H9 (cell line): ENCODE measurements at regions not wholly inside any gene's neighbourhood (a gene's known extent, or its start where the extent isn't known, plus 50 kb on each side); places are given as distances from the start of the nearest gene placed in this dataset.

Experiments used
- DNase-seq: peaks from one replicate; pipeline ENCODE4 v3.0.0-alpha.2; 2017
- H2AFZ ChIP-seq: one replicate; pipeline ENCODE4 v1.6.1; 2013; ENCODE audit warnings: mild to moderate bottlenecking, low read length, control low read depth, moderate library complexity
- H2AK5ac ChIP-seq: 2 replicates; pipeline ENCODE4 v1.6.1; 2013; ENCODE audit warnings: low read length, control low read depth, mixed read lengths; ENCODE audit not compliant: insufficient read length
- H2BK120ac ChIP-seq: one replicate; pipeline ENCODE4 v1.6.1; 2013; ENCODE audit warnings: low read depth, mild to moderate bottlenecking, low read length, control low read depth, inconsistent platforms; ENCODE audit not compliant: poor library complexity, severe bottlenecking
- H2BK12ac ChIP-seq: 2 replicates; pipeline ENCODE4 v1.6.1; 2013; ENCODE audit warnings: low read length, control low read depth, mixed read lengths, low read depth; ENCODE audit not compliant: insufficient read length
- H2BK15ac ChIP-seq: 2 replicates; pipeline ENCODE4 v1.6.1; 2013; ENCODE audit warnings: low read depth, low read length, control low read depth
- H2BK20ac ChIP-seq: one replicate; pipeline ENCODE4 v1.6.1; 2013; ENCODE audit warnings: low read depth, mild to moderate bottlenecking, low read length, control low read depth, inconsistent platforms; ENCODE audit not compliant: poor library complexity, severe bottlenecking
- H2BK5ac ChIP-seq: 2 replicates; pipeline ENCODE4 v1.6.1; 2013; ENCODE audit warnings: low read length, control low read depth, mixed read lengths; ENCODE audit not compliant: insufficient read length
- H3K14ac ChIP-seq: 2 replicates; pipeline ENCODE4 v1.6.1; 2013; ENCODE audit warnings: low read length, control low read depth; ENCODE audit not compliant: insufficient read depth
- H3K18ac ChIP-seq: 2 replicates; pipeline ENCODE4 v1.6.1; 2013; ENCODE audit warnings: low read depth, mild to moderate bottlenecking, mixed read lengths, low read length, control low read depth; ENCODE audit not compliant: insufficient read length
- H3K23ac ChIP-seq: 2 replicates; pipeline ENCODE4 v1.6.1; 2013; ENCODE audit warnings: low read length, control low read depth, mixed read lengths, low read depth; ENCODE audit not compliant: insufficient read length
- H3K23me2 ChIP-seq: 2 replicates; pipeline ENCODE4 v1.6.1; 2013; ENCODE audit warnings: low read depth, mild to moderate bottlenecking, mixed read lengths, low read length, control low read depth; ENCODE audit not compliant: insufficient read length, poor library complexity, severe bottlenecking
- H3K27ac ChIP-seq: 2 replicates; pipeline ENCODE4 v1.5.1; 2013; ENCODE audit warnings: low read length, control low read depth, mixed read lengths, low read depth; ENCODE audit not compliant: insufficient read length
- H3K27me3 ChIP-seq: 2 replicates; pipeline ENCODE4 v1.6.1; 2013; ENCODE audit warnings: low read length, control low read depth, inconsistent platforms; ENCODE audit not compliant: insufficient read depth
- H3K4ac ChIP-seq: 2 replicates; pipeline ENCODE4 v1.6.1; 2013; ENCODE audit warnings: low read depth, mild to moderate bottlenecking, control low read depth, inconsistent platforms, low read length, moderate library complexity
- H3K4me1 ChIP-seq: 2 replicates; pipeline ENCODE4 v1.6.1; 2013; ENCODE audit warnings: low read length, control low read depth, inconsistent platforms; ENCODE audit not compliant: insufficient read depth
- H3K4me2 ChIP-seq: 2 replicates; pipeline ENCODE4 v1.6.1; 2013; ENCODE audit warnings: low read length, control low read depth, mixed read lengths; ENCODE audit not compliant: insufficient read length, insufficient read depth
- H3K56ac ChIP-seq: 2 replicates; pipeline ENCODE4 v1.6.1; 2013; ENCODE audit warnings: low read depth, mild to moderate bottlenecking, mixed read lengths, low read length, control low read depth; ENCODE audit not compliant: insufficient read length
- H3K79me1 ChIP-seq: 2 replicates; pipeline ENCODE4 v1.6.1; 2013; ENCODE audit warnings: low read depth, mild to moderate bottlenecking, moderate library complexity, low read length, control low read depth, inconsistent platforms; ENCODE audit not compliant: insufficient read depth, poor library complexity, severe bottlenecking
- H3K79me2 ChIP-seq: 2 replicates; pipeline ENCODE4 v1.6.1; 2013; ENCODE audit warnings: low read length, control low read depth, inconsistent platforms; ENCODE audit not compliant: insufficient read depth
- H3K9ac ChIP-seq: 2 replicates; pipeline ENCODE4 v1.6.1; 2013; ENCODE audit warnings: low read length, control low read depth, mixed read lengths; ENCODE audit not compliant: insufficient read length; ENCODE audit errors: extremely low read depth
- H3K9me3 ChIP-seq: one replicate; pipeline ENCODE4 v1.6.1; 2013; ENCODE audit warnings: low read depth, low read length, inconsistent platforms; ENCODE audit not compliant: control insufficient read depth
- H3T11ph ChIP-seq: one replicate; pipeline ENCODE4 v1.6.1; 2013; ENCODE audit warnings: mild to moderate bottlenecking, low read length, control low read depth, inconsistent platforms
- H4K20me1 ChIP-seq: one replicate; pipeline ENCODE4 v1.6.1; 2013; ENCODE audit not compliant: control insufficient read depth, insufficient read length, insufficient read depth
- H4K5ac ChIP-seq: 2 replicates; pipeline ENCODE4 v1.6.1; 2013; ENCODE audit warnings: low read depth, mild to moderate bottlenecking, mixed read lengths, low read length, control low read depth; ENCODE audit not compliant: insufficient read length
- H4K8ac ChIP-seq: replicated peaks from 2 replicates; pipeline ENCODE4 v1.6.1; 2013; ENCODE audit warnings: low read length, control low read depth, mixed read lengths, low read depth; ENCODE audit not compliant: insufficient read length
- H4K91ac ChIP-seq: 2 replicates; pipeline ENCODE4 v1.6.1; 2013; ENCODE audit warnings: low read depth, mild to moderate bottlenecking, moderate library complexity, mixed read lengths, low read length, control low read depth; ENCODE audit not compliant: insufficient read length
- H3K27ac Mint-ChIP-seq, 3 experiments: 2 replicates in 2 of 3; 3 replicates in 1 of 3; pipeline ENCODE4 v1.8.0; 2020 to 2021; ENCODE audit warnings: mixed read lengths in 3 of 3, mild to moderate bottlenecking in 1 of 3, moderate library complexity in 1 of 3
- H3K27me3 Mint-ChIP-seq: 2 replicates; pipeline ENCODE4 v1.8.0; 2021; ENCODE audit warnings: low read depth, mild to moderate bottlenecking, moderate library complexity, mixed read lengths
- H3K36me3 Mint-ChIP-seq, 3 experiments: 2 replicates in 2 of 3; 3 replicates in 1 of 3; pipeline ENCODE4 v1.8.0; 2020 to 2021; ENCODE audit warnings: low read depth in 3 of 3, mixed read lengths in 3 of 3; ENCODE audit not compliant: insufficient read depth in 1 of 3
- H3K4me1 Mint-ChIP-seq, 2 experiments: 2 replicates each; pipeline ENCODE4 v1.8.0; 2020; ENCODE audit warnings: mixed read lengths in 2 of 2
- H3K4me3 Mint-ChIP-seq, 2 experiments: 2 replicates in 1 of 2; 3 replicates in 1 of 2; pipeline ENCODE4 v1.8.0; 2020 to 2021; ENCODE audit warnings: mild to moderate bottlenecking in 2 of 2, mixed read lengths in 2 of 2, moderate library complexity in 1 of 2
- H3K9me3 Mint-ChIP-seq, 2 experiments: 2 replicates in 1 of 2; 3 replicates in 1 of 2; pipeline ENCODE4 v1.8.0; 2020; ENCODE audit warnings: mild to moderate bottlenecking in 2 of 2, mixed read lengths in 2 of 2, moderate library complexity in 1 of 2
- WGBS: extraction: QIAGEN DNeasy Blood & Tissue Kit; methylation state at CpG from one replicate; pipeline ENCODE4 v1.1.7; 2013; ENCODE audit warnings: missing lambda C conversion rate, low lambda C conversion rate, mixed read lengths; ENCODE audit not compliant: insufficient read length; ENCODE audit errors: extremely low coverage; 5-methylcytosine and 5-hydroxymethylcytosine counted together
- TF ChIP-seq, protein P1 (sequence below): fragments of 200-600 bp; sonication (generic); conservative IDR thresholded peaks from 3 replicates; pipeline ENCODE4 v1.8.0; 2021; ENCODE audit warnings: antibody characterized with exemption, mild to moderate bottlenecking

GRCh38 chr12:85457016-85457415, 177.0 kb downstream of the ALX1 start:
- Histone ChIP-seq H2BK120ac (no peak overlapping the region), H3T11ph (no peak overlapping the region), H4K5ac (no peak overlapping the region), H2BK15ac (no peak overlapping the region), H3K56ac (no peak overlapping the region), H3K9ac (no peak overlapping the region), H2BK12ac (no peak overlapping the region), H3K23me2 (no peaks in the 10 kb centered on the region), H2AK5ac (no peak overlapping the region), H2BK20ac (no peak overlapping the region), H2AFZ (no peak overlapping the region), H4K8ac (no peak overlapping the region), H3K23ac (no peak overlapping the region), H3K79me2 (no peaks in the 10 kb centered on the region), H3K27ac (no peak overlapping the region), H2BK5ac (no peak overlapping the region), H3K27me3 (no peaks in the 10 kb centered on the region), H3K18ac (no peak overlapping the region), H3K4me2 (no peak overlapping the region), H3K4me1 (no peaks in the 10 kb centered on the region), H3K9me3 (no peaks in the 10 kb centered on the region), H4K91ac (no peak overlapping the region), H3K14ac (no peak overlapping the region), H3K4ac (no peak overlapping the region), H4K20me1 (no peaks in the 10 kb centered on the region), H3K79me1 (no peaks in the 10 kb centered on the region)
- H3K27me3 Mint-ChIP-seq = no peaks in the 10 kb centered on the region
- DNase-seq = no peak
- H3K4me3 Mint-ChIP-seq = no peak overlapping the region
- H3K36me3 Mint-ChIP-seq = no peaks in the 10 kb centered on the region; a peak in 1 of 7 replicates
- no CpG with 5 or more reads among the region's 1 CpG for WGBS
- H3K4me1 Mint-ChIP-seq = peaks cover 2 to 4% of the 10 kb centered on the region in 2 experiments; a peak in 2 of 4 replicates
- H3K27ac Mint-ChIP-seq = no peak overlapping the region
- TF ChIP-seq, protein P1, sequence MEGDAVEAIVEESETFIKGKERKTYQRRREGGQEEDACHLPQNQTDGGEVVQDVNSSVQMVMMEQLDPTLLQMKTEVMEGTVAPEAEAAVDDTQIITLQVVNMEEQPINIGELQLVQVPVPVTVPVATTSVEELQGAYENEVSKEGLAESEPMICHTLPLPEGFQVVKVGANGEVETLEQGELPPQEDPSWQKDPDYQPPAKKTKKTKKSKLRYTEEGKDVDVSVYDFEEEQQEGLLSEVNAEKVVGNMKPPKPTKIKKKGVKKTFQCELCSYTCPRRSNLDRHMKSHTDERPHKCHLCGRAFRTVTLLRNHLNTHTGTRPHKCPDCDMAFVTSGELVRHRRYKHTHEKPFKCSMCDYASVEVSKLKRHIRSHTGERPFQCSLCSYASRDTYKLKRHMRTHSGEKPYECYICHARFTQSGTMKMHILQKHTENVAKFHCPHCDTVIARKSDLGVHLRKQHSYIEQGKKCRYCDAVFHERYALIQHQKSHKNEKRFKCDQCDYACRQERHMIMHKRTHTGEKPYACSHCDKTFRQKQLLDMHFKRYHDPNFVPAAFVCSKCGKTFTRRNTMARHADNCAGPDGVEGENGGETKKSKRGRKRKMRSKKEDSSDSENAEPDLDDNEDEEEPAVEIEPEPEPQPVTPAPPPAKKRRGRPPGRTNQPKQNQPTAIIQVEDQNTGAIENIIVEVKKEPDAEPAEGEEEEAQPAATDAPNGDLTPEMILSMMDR = no peak
- H3K9me3 Mint-ChIP-seq = peaks cover 0 to 2% of the 10 kb centered on the region in 2 experiments; a peak in 2 of 5 replicates
